ENCODE measurements at regions not wholly inside any gene's neighbourhood (a gene's known extent, or its start where the extent isn't known, plus 50 kb on each side); places are given as distances from the start of the nearest gene placed in this dataset.
A peak's percentile ranks its signal among the peaks of the same experiment; 100 is the strongest.

DNA sequence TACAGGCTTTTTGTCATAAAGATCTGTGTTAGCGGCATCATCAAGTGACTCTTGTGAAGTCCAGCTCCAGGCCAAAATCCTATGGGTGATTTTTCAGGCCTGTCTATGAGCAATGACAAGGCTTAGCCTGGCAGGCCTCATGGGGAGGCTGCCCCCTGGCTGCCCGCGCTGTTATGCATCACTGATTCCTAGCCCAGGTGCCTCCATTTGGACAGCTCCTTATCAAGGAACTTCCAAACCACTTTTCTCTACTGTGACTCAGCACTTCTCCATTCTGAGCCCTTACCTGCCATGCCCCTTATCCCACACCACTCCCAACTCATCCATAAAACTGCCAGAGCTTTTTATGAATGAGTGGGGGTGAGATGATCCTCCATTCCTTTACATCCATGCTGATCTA, 91.5 kb upstream of the C3orf80 start:
- no TSS peak for BruUV-seq (replicated peaks)
- in situ Hi-C loops (cut with HindIII; ENCODE audit: extremely low pct_ligation_motif_present, low pct_unique_long_range_greater_than_20kb) (loop anchor here (5.0 kb wide), 1 partner anchor 96 kb away; no protein-coding TSS in a partner anchor), intact Hi-C loops (cut with micrococcal nuclease; ENCODE audit: unreplicated experiment) (loop anchor here (1.0 to 5.0 kb wide), 2 partner anchors 86 to 101 kb away; no protein-coding TSS in a partner anchor)
- H3K4me2 ChIP-seq (ENCODE audit: low read depth, low read length), result no peak overlapping the region
- H3K27ac ChIP-seq (ENCODE audit: extremely low read length, insufficient read depth, low read length), result no peak overlapping the region
- H2AFZ ChIP-seq (ENCODE audit: low read length), result no peak overlapping the region
- WGBS (ENCODE audit: low lambda C conversion rate), result 93% methylated on average over 3 of the region's 3 CpGs
- ATAC-seq (peak; percentile 93), FAIRE-seq (no peak), DNase-seq (ENCODE audit: low spot score) (peak; percentile 25)
- H4K20me1 ChIP-seq (ENCODE audit: insufficient read depth, low read length), result no peaks in the 10 kb centered on the region
- no peaks in the 10 kb centered on the region for H3K36me3 ChIP-seq (replicated peaks in 1 of 2; ENCODE audit: control insufficient read depth in 1 of 2, insufficient read depth in 2 of 2, low read length in 2 of 2)
- H3K4me3 ChIP-seq (replicated peaks in 1 of 3; ENCODE audit: insufficient read depth in 1 of 3, low read depth in 2 of 3, low read length in 3 of 3), result no peak overlapping the region
- ChIA-PET POLR2A (interaction anchor here (1.3 kb wide), 1 partner anchor 27 kb away, joined by 3 read pairs; no protein-coding TSS in a partner anchor), CTCF (ENCODE audit: low intra/inter-chr PET ratio, low total read pairs) (interaction anchor here (0.7 to 2.5 kb wide), 2 partner anchors 101 to 145 kb away, joined by 3 to 14 read pairs; partner anchors contain the start of gene IL12A)
- no peaks in the 10 kb centered on the region for H3K27me3 ChIP-seq (ENCODE audit: control insufficient read depth in 1 of 2, insufficient read depth in 2 of 2, low read length in 2 of 2)
- H3K4me1 ChIP-seq (ENCODE audit: insufficient read depth, low read length), result no peaks in the 10 kb centered on the region
- H3K9me3 ChIP-seq (ENCODE audit: low read length), result no peaks in the 10 kb centered on the region
- H3K9ac ChIP-seq (ENCODE audit: insufficient read depth, low read depth, low read length), result no peak overlapping the region
- H3K79me2 ChIP-seq (ENCODE audit: insufficient read depth, low read length), result no peaks in the 10 kb centered on the region
- TF ChIP-seq TCF7L2 (IDR thresholded peaks at IDR 0.05; ENCODE audit: low read depth, low read length), result no peak
- no peak for TF ChIP-seq MEIS2 (CRISPR knock-in tag; IDR thresholded peaks at IDR 0.05)
- TF ChIP-seq, protein P1, sequence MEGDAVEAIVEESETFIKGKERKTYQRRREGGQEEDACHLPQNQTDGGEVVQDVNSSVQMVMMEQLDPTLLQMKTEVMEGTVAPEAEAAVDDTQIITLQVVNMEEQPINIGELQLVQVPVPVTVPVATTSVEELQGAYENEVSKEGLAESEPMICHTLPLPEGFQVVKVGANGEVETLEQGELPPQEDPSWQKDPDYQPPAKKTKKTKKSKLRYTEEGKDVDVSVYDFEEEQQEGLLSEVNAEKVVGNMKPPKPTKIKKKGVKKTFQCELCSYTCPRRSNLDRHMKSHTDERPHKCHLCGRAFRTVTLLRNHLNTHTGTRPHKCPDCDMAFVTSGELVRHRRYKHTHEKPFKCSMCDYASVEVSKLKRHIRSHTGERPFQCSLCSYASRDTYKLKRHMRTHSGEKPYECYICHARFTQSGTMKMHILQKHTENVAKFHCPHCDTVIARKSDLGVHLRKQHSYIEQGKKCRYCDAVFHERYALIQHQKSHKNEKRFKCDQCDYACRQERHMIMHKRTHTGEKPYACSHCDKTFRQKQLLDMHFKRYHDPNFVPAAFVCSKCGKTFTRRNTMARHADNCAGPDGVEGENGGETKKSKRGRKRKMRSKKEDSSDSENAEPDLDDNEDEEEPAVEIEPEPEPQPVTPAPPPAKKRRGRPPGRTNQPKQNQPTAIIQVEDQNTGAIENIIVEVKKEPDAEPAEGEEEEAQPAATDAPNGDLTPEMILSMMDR (CRISPR knock-in tag; IDR thresholded peaks at IDR 0.05), result peak; percentile 65
- no peak for TF ChIP-seq ZNF264 (CRISPR knock-in tag; IDR thresholded peaks at IDR 0.05)
- TF ChIP-seq, protein P2, sequence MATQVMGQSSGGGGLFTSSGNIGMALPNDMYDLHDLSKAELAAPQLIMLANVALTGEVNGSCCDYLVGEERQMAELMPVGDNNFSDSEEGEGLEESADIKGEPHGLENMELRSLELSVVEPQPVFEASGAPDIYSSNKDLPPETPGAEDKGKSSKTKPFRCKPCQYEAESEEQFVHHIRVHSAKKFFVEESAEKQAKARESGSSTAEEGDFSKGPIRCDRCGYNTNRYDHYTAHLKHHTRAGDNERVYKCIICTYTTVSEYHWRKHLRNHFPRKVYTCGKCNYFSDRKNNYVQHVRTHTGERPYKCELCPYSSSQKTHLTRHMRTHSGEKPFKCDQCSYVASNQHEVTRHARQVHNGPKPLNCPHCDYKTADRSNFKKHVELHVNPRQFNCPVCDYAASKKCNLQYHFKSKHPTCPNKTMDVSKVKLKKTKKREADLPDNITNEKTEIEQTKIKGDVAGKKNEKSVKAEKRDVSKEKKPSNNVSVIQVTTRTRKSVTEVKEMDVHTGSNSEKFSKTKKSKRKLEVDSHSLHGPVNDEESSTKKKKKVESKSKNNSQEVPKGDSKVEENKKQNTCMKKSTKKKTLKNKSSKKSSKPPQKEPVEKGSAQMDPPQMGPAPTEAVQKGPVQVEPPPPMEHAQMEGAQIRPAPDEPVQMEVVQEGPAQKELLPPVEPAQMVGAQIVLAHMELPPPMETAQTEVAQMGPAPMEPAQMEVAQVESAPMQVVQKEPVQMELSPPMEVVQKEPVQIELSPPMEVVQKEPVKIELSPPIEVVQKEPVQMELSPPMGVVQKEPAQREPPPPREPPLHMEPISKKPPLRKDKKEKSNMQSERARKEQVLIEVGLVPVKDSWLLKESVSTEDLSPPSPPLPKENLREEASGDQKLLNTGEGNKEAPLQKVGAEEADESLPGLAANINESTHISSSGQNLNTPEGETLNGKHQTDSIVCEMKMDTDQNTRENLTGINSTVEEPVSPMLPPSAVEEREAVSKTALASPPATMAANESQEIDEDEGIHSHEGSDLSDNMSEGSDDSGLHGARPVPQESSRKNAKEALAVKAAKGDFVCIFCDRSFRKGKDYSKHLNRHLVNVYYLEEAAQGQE (IDR thresholded peaks at IDR 0.05; ENCODE audit: borderline replicate concordance in 1 of 2, low read depth in 1 of 2, low read length in 2 of 2), result peak; percentile 7 to 86
- TF ChIP-seq TRIM24 (CRISPR knock-in tag; IDR thresholded peaks at IDR 0.05), result no peak
- no peak for TF ChIP-seq TOPORS (CRISPR knock-in tag; IDR thresholded peaks at IDR 0.05)
- no peak for TF ChIP-seq RELA (CRISPR knock-in tag; IDR thresholded peaks at IDR 0.05)
- TF ChIP-seq, protein P3, sequence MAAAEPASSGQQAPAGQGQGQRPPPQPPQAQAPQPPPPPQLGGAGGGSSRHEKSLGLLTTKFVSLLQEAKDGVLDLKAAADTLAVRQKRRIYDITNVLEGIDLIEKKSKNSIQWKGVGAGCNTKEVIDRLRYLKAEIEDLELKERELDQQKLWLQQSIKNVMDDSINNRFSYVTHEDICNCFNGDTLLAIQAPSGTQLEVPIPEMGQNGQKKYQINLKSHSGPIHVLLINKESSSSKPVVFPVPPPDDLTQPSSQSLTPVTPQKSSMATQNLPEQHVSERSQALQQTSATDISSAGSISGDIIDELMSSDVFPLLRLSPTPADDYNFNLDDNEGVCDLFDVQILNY (CRISPR knock-in tag; conservative IDR thresholded peaks at IDR 0.05), result no peak
- TF ChIP-seq ZNF780A (CRISPR knock-in tag; IDR thresholded peaks at IDR 0.05), result no peak
- no peak for TF ChIP-seq ARNTL (CRISPR knock-in tag; IDR thresholded peaks at IDR 0.05)
- no peak for TF ChIP-seq HCFC1 (IDR thresholded peaks at IDR 0.05; ENCODE audit: low read depth, low read length)
- TF ChIP-seq ZMYM3 (CRISPR knock-in tag; IDR thresholded peaks at IDR 0.05), result no peak
- TF ChIP-seq, protein P4, sequence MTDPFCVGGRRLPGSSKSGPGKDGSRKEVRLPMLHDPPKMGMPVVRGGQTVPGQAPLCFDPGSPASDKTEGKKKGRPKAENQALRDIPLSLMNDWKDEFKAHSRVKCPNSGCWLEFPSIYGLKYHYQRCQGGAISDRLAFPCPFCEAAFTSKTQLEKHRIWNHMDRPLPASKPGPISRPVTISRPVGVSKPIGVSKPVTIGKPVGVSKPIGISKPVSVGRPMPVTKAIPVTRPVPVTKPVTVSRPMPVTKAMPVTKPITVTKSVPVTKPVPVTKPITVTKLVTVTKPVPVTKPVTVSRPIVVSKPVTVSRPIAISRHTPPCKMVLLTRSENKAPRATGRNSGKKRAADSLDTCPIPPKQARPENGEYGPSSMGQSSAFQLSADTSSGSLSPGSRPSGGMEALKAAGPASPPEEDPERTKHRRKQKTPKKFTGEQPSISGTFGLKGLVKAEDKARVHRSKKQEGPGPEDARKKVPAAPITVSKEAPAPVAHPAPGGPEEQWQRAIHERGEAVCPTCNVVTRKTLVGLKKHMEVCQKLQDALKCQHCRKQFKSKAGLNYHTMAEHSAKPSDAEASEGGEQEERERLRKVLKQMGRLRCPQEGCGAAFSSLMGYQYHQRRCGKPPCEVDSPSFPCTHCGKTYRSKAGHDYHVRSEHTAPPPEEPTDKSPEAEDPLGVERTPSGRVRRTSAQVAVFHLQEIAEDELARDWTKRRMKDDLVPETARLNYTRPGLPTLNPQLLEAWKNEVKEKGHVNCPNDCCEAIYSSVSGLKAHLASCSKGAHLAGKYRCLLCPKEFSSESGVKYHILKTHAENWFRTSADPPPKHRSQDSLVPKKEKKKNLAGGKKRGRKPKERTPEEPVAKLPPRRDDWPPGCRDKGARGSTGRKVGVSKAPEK (CRISPR knock-in tag; IDR thresholded peaks at IDR 0.05; ENCODE audit: borderline replicate concordance), result no peak
- no peak for TF ChIP-seq ZBTB21 (CRISPR knock-in tag; IDR thresholded peaks at IDR 0.05)
